ENCODE measurements at regions not wholly inside any gene's neighbourhood (a gene's known extent, or its start where the extent isn't known, plus 50 kb on each side); places are given as distances from the start of the nearest gene placed in this dataset.

DNA sequence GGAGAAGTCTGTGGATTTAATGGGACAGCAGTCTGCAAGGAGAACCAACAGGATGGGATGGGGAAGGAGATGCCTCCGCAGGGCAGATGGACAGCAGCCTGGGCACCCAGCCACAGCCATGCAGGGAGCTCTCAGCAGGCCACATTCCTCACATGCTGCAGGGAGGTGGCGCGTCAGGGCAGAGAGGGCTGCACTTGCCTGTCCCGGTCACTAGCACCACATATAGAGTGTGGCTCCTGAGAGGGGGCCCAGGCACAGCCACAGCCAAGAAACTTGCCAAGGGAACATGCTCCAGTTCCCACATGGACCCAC is 86.8 kb upstream of the ZMIZ1 start:
- DNase-seq (ENCODE audit: low read depth), result no peak
- no peak overlapping the region for H3K4me3 ChIP-seq (ENCODE audit: low read depth, low read length)
- no peak for TF ChIP-seq CTCF (conservative IDR thresholded peaks at IDR 0.05; ENCODE audit: low read depth, low read length)

GRCh38 chr10:78982726-78983125 is 86.0 kb upstream of the ZMIZ1 start:
- TF ChIP-seq CTCF (conservative IDR thresholded peaks at IDR 0.05; ENCODE audit: low read depth, low read length), result no peak
- no peak overlapping the region for H3K4me3 ChIP-seq (ENCODE audit: low read depth, low read length)
- DNase-seq (ENCODE audit: low read depth), result no peak

DNA sequence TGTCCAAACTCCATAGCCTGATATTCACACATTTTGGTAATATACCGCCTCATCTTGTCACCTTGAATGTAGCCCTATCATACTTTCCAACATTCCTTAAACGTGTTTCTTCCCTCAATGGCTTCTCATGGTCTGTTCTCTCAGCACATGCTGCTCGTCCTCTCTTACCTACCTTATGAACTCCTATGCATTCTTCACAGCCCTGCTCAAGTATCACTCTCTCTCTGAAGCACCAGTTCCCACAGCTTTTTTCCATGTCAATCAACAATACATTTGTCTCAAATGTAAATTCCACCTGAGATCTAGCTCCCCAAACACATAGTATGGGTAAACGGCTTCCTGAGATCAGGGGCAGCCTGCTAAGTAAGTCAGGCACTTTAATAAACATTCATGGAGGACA is 85.2 kb upstream of the ZMIZ1 start:
- no peak for DNase-seq (ENCODE audit: low read depth)
- TF ChIP-seq CTCF (conservative IDR thresholded peaks at IDR 0.05; ENCODE audit: low read depth, low read length), result no peak
- H3K4me3 ChIP-seq (ENCODE audit: low read depth, low read length), result no peak overlapping the region

GRCh38 chr10:78985973-78986818 is 82.6 kb upstream of the ZMIZ1 start:
- no peak for DNase-seq (ENCODE audit: low read depth)
- H3K4me3 ChIP-seq (ENCODE audit: low read depth, low read length), result no peak overlapping the region
- TF ChIP-seq CTCF (conservative IDR thresholded peaks at IDR 0.05; ENCODE audit: low read depth, low read length), result no peak

DNA sequence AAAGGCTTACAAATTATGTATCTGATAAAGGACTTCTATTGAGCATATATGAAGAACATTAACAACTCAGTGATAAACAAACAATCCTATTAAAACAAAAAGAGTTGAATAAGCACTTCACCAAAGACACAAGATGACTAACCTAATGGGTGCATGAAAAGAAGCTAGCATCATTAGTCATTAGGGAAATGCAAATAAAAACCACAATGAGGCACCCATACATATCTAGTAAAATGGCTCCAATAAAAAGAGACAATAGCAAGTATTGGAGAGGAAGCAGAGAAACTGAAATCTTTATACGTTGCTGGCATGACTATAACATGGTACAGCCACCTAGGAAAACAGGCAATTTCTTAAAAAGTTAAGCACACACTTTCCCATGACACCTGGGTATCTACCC is 77.6 kb upstream of the ZMIZ1 start:
- DNase-seq (ENCODE audit: low read depth), result no peak
- no peak overlapping the region for H3K4me3 ChIP-seq (ENCODE audit: low read depth, low read length)
- TF ChIP-seq CTCF (conservative IDR thresholded peaks at IDR 0.05; ENCODE audit: low read depth, low read length), result no peak

GRCh38 chr10:78992333-78992732 is 76.4 kb upstream of the ZMIZ1 start:
- no peak overlapping the region for H3K4me3 ChIP-seq (ENCODE audit: low read depth, low read length)
- no peak for DNase-seq (ENCODE audit: low read depth)
- TF ChIP-seq CTCF (conservative IDR thresholded peaks at IDR 0.05; ENCODE audit: low read depth, low read length), result no peak

GRCh38 chr10:78993261-78993945 is 75.4 kb upstream of the ZMIZ1 start:
- H3K4me3 ChIP-seq (ENCODE audit: low read depth, low read length), result no peak overlapping the region
- no peak for TF ChIP-seq CTCF (conservative IDR thresholded peaks at IDR 0.05; ENCODE audit: low read depth, low read length)
- DNase-seq (ENCODE audit: low read depth), result no peak

Data from epithelial cell of proximal tubule (primary cell).